PC-3 (cell line): ENCODE measurements at regions not wholly inside any gene's neighbourhood (a gene's known extent, or its start where the extent isn't known, plus 50 kb on each side); places are given as distances from the start of the nearest gene placed in this dataset.

Experiments used
- ATAC-seq: fragments of 200-7000 bp; cut with Tn5 transposase; 2 replicates; pipeline ENCODE4 v1.9.1; 2020; ENCODE audit warnings: mild to moderate bottlenecking, moderate library complexity
- BruUV-seq: library from RNA; stranded (reverse); fragments of 400-500 nt; replicated peaks from 2 replicates; lab custom pipeline; 2021; lab: Mats Ljungman, UMichigan
- CTCF ChIA-PET: fragments of 300-600 bp; sonication (Branson Sonifier 250); formaldehyde crosslinking; loops from one replicate; lab custom pipeline; 2022; ENCODE audit warnings: antibody characterized with exemption; lab: Charles Lee
- POLR2A ChIA-PET: fragments of 300-600 bp; sonication (Branson Sonifier 250); formaldehyde crosslinking; loops from one replicate; lab custom pipeline; 2022; ENCODE audit warnings: antibody characterized with exemption; ENCODE audit not compliant: unreplicated experiment; lab: Charles Lee
- DNase-seq: peaks from one replicate; pipeline ENCODE4 v3.0.0-alpha.2; 2015
- H2AFZ ChIP-seq: fragments of 300-600 bp; sonication (generic); 2 replicates; pipeline ENCODE4 v1.6.0; 2016; ENCODE audit warnings: antibody characterized with exemption, low read length
- H3F3A ChIP-seq: fragments of 300-600 bp; sonication (generic); one replicate; pipeline ENCODE4 v1.6.0; 2017; ENCODE audit warnings: antibody characterized with exemption, low read length, control low read depth, mild to moderate bottlenecking; ENCODE audit not compliant: unreplicated experiment
- H3K27ac ChIP-seq: fragments of 300-600 bp; sonication (generic); 2 replicates; pipeline ENCODE4 v1.5.1; 2016; ENCODE audit warnings: mild to moderate bottlenecking, low read length
- H3K27me3 ChIP-seq: fragments of 300-600 bp; sonication (generic); 2 replicates; pipeline ENCODE4 v1.6.1; 2016; ENCODE audit warnings: low read length, mixed read lengths
- H3K36me3 ChIP-seq: fragments of 300-600 bp; sonication (generic); 2 replicates; pipeline ENCODE4 v1.6.1; 2016; ENCODE audit warnings: low read depth, mixed run types, low read length, mixed read lengths
- H3K4me1 ChIP-seq: fragments of 300-600 bp; sonication (generic); 2 replicates; pipeline ENCODE4 v1.5.1; 2016; ENCODE audit warnings: low read length; ENCODE audit not compliant: insufficient read depth
- H3K4me2 ChIP-seq: fragments of 300-600 bp; sonication (generic); 2 replicates; pipeline ENCODE4 v1.6.0; 2016; ENCODE audit warnings: low read length
- H3K4me3 ChIP-seq: fragments of 300-600 bp; sonication (generic); 2 replicates; pipeline ENCODE4 v1.5.1; 2016; ENCODE audit warnings: mild to moderate bottlenecking, low read length, mixed read lengths
- H3K79me2 ChIP-seq: fragments of 300-600 bp; sonication (generic); 2 replicates; pipeline ENCODE4 v1.6.1; 2017; ENCODE audit warnings: low read length, mixed read lengths
- H3K9ac ChIP-seq: fragments of 300-600 bp; sonication (generic); 2 replicates; pipeline ENCODE4 v1.6.0; 2016; ENCODE audit warnings: mild to moderate bottlenecking, low read length
- H3K9me2 ChIP-seq: fragments of 300-600 bp; sonication (generic); replicated peaks from 2 replicates; pipeline ENCODE4 v1.6.1; 2016; ENCODE audit warnings: mixed run types, low read length, mixed read lengths
- H3K9me3 ChIP-seq: fragments of 300-600 bp; sonication (generic); 2 replicates; pipeline ENCODE4 v1.6.1; 2016; ENCODE audit warnings: low read length, mixed read lengths
- H4K20me1 ChIP-seq: fragments of 300-600 bp; sonication (generic); 2 replicates; pipeline ENCODE4 v1.6.1; 2016; ENCODE audit warnings: low read length, mixed read lengths
- EZH2 ChIP-seq: fragments of 300-600 bp; sonication (generic); IDR thresholded peaks from one replicate; pipeline ENCODE4 v1.6.1; 2017; ENCODE audit warnings: antibody characterized with exemption, mild to moderate bottlenecking, low read length; ENCODE audit not compliant: unreplicated experiment
- EZH2phosphoT487 ChIP-seq: fragments of 300-600 bp; sonication (generic); IDR thresholded peaks from 2 replicates; pipeline ENCODE4 v1.6.1; 2018; ENCODE audit warnings: mild to moderate bottlenecking, antibody characterized with exemption, low read length, borderline replicate concordance
- intact Hi-C: fragments of 100-400 bp; cut with micrococcal nuclease; formaldehyde crosslinking; loops from 2 replicates; pipeline ENCODE4 v1.9.0; 2023
- TF ChIP-seq, protein P1 (sequence below): fragments of 300-600 bp; sonication (generic); conservative IDR thresholded peaks from 2 replicates; pipeline ENCODE4 v1.5.1; 2017; ENCODE audit warnings: antibody characterized with exemption, low read depth, mild to moderate bottlenecking, low read length

DNA sequence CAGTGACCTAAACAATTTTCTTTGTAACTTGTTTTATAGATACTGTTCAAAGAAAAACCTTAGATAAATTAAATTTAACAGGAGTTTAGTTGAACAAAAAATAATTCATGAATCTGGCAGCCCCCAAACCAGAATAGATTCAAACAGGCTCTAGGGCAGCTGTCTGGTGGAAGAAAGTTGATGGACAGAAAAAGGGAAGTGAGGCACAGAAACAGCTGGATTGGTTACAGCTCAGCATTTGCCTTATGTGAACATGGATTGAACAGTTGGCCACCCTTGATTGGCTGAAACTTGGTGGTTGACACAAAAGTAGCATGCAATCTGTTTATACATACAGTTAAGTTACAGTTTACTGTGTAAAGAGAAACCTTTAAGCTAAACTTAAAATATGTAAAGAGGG lies 954.3 kb upstream of the FLRT2 start:
- H4K20me1 ChIP-seq = no peaks in the 10 kb centered on the region
- no peak overlapping the region for H3K9ac ChIP-seq
- no peak overlapping the region for H3K27ac ChIP-seq
- no peak overlapping the region for H2AFZ ChIP-seq
- no TSS peak for BruUV-seq
- TF ChIP-seq EZH2 (no peak), EZH2phosphoT487 (no peak)
- TF ChIP-seq, protein P1, sequence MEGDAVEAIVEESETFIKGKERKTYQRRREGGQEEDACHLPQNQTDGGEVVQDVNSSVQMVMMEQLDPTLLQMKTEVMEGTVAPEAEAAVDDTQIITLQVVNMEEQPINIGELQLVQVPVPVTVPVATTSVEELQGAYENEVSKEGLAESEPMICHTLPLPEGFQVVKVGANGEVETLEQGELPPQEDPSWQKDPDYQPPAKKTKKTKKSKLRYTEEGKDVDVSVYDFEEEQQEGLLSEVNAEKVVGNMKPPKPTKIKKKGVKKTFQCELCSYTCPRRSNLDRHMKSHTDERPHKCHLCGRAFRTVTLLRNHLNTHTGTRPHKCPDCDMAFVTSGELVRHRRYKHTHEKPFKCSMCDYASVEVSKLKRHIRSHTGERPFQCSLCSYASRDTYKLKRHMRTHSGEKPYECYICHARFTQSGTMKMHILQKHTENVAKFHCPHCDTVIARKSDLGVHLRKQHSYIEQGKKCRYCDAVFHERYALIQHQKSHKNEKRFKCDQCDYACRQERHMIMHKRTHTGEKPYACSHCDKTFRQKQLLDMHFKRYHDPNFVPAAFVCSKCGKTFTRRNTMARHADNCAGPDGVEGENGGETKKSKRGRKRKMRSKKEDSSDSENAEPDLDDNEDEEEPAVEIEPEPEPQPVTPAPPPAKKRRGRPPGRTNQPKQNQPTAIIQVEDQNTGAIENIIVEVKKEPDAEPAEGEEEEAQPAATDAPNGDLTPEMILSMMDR = no peak
- ATAC-seq = no peak
- POLR2A ChIA-PET = no interaction called here
- H3K9me2 ChIP-seq = no peaks in the 10 kb centered on the region
- no peaks in the 10 kb centered on the region for H3K36me3 ChIP-seq
- no peaks in the 10 kb centered on the region for H3F3A ChIP-seq
- no peaks in the 10 kb centered on the region for H3K9me3 ChIP-seq
- CTCF ChIA-PET = no interaction called here
- intact Hi-C loops = no loop called here
- H3K79me2 ChIP-seq = no peaks in the 10 kb centered on the region
- no peaks in the 10 kb centered on the region for H3K27me3 ChIP-seq
- DNase-seq = no peak
- H3K4me1 ChIP-seq = no peaks in the 10 kb centered on the region
- H3K4me3 ChIP-seq = no peak overlapping the region
- no peak overlapping the region for H3K4me2 ChIP-seq

DNA sequence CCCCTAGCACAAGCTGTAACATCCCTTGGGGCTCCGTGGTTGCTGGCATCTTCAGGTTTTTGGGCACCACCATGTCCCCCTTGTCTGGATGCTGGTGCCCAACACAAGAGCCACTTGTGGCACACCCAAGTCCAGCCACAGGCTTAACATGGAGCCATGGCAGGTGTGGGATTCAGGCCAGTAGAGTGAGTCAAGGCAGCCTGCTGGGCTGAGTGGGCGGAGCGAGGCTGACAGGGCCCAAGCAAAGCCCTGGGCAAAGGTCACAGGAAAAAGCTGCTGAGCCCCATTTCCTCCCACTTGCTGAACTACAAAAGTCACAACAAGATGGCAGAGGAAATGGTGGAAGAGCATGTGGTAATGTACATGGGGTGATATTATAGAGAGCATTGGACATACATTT lies 950.7 kb upstream of the FLRT2 start:
- no peak for TF ChIP-seq EZH2phosphoT487
- no peak for TF ChIP-seq EZH2
- TF ChIP-seq, protein P1 = no peak
- Histone ChIP-seq H3K27me3 (no peaks in the 10 kb centered on the region), H2AFZ (no peak overlapping the region), H3K4me3 (no peak overlapping the region), H3K9me3 (0 out of 2 replicates have a peak, but pooled peaks cover 3% of the 10 kb centered on the region), H3K4me2 (no peak overlapping the region), H3K79me2 (no peaks in the 10 kb centered on the region), H3K9ac (no peak overlapping the region), H4K20me1 (no peaks in the 10 kb centered on the region), H3K27ac (no peak overlapping the region), H3K9me2 (no peaks in the 10 kb centered on the region), H3K36me3 (no peaks in the 10 kb centered on the region), H3F3A (no peaks in the 10 kb centered on the region), H3K4me1 (no peaks in the 10 kb centered on the region)
- intact Hi-C loops = no loop called here
- no peak for DNase-seq
- POLR2A ChIA-PET = no interaction called here
- no peak for ATAC-seq
- no TSS peak for BruUV-seq
- CTCF ChIA-PET = no interaction called here

DNA sequence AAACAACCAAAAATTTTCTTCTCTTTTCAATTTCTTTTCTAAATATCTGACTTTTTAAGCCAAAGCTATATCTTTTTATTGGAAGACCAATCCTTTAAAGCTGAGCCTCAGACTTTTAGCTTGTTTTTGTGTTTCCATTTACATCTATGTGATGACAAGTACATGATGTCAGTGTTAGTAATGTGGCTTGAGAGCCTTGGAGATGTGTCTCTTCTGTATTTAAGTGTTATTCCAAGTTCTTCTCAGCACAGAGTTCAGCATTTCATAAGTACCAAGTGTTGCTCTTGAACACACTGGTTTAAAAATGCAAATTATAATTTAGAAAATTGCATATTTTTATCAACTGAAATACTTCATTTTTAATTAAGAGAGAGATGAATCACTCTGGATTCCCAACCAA lies 948.9 kb upstream of the FLRT2 start:
- H3K4me3 ChIP-seq = no peak overlapping the region
- ChIA-PET POLR2A (no interaction called here), CTCF (no interaction called here)
- no peaks in the 10 kb centered on the region for H4K20me1 ChIP-seq
- no peaks in the 10 kb centered on the region for H3K79me2 ChIP-seq
- no peaks in the 10 kb centered on the region for H3F3A ChIP-seq
- H3K4me2 ChIP-seq = no peak overlapping the region
- no peaks in the 10 kb centered on the region for H3K9me2 ChIP-seq
- TF ChIP-seq, protein P1 = no peak
- TF ChIP-seq EZH2 = no peak
- no peak for TF ChIP-seq EZH2phosphoT487
- H3K9ac ChIP-seq = no peak overlapping the region
- no peaks in the 10 kb centered on the region for H3K4me1 ChIP-seq
- no peak overlapping the region for H3K27ac ChIP-seq
- H3K27me3 ChIP-seq = no peaks in the 10 kb centered on the region
- DNase-seq (no peak), ATAC-seq (no peak)
- 0 out of 2 replicates have a peak, but pooled peaks cover 3% of the 10 kb centered on the region for H3K9me3 ChIP-seq
- no TSS peak for BruUV-seq
- H3K36me3 ChIP-seq = no peaks in the 10 kb centered on the region
- intact Hi-C loops = no loop called here
- no peak overlapping the region for H2AFZ ChIP-seq
